ENCODE measurements at regions not wholly inside any gene's neighbourhood (a gene's known extent, or its start where the extent isn't known, plus 50 kb on each side); places are given as distances from the start of the nearest gene placed in this dataset.

DNA sequence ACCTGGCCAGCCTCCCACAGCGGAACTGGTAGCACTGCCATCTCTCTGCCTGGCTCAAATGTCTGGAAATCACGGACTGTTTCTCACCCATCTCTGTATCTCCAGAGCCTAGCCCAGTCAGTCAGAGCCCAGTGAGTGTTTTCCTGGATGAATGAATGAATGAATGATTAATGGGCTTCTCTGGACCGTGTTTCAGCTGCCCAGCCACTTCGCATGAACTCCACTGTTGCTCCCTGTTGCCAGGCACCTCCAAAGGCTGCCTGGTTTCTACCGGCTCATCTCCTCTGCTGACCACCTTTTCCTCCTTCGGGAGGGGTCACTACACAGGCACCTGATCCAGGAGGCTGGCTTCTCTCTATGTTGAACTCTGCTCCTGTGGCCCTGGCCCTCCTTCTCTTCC, 91.0 kb upstream of the SDK2 start:
- TF ChIP-seq POLR2A (IDR thresholded peaks at IDR 0.05) = no peak
- no peak for TF ChIP-seq CTCF (IDR thresholded peaks at IDR 0.05)

Data from breast epithelium (tissue), 3 donors.